SK-N-DZ (cell line): ENCODE measurements at regions not wholly inside any gene's neighbourhood (a gene's known extent, or its start where the extent isn't known, plus 50 kb on each side); places are given as distances from the start of the nearest gene placed in this dataset.
"Not testable (repeated sequence)": the region's sequence is repeated elsewhere in the genome, so short reads cannot be mapped to it uniquely, and the experiment has no call there.

Experiments
- DNase-seq: peaks from one replicate; pipeline ENCODE4 v3.0.0-alpha.2; 2015; ENCODE audit warnings: low spot score

- DNase-seq = no peak
These were observed 248.3 kb downstream of the PHF14 start for GRCh38 chr7:11221984-11222383.

- no peak for DNase-seq
These were observed 250.9 kb downstream of the PHF14 start for GRCh38 chr7:11224535-11224934.

- no peak for DNase-seq
These were observed 254.8 kb downstream of the PHF14 start for GRCh38 chr7:11228515-11228914.

- DNase-seq = no peak
These were observed 257.5 kb downstream of the PHF14 start for GRCh38 chr7:11231190-11231589.

- DNase-seq = no peak
These were observed 258.8 kb downstream of the PHF14 start for GRCh38 chr7:11232462-11232861.

GRCh38 chr7:11233871-11234270 is 260.2 kb downstream of the PHF14 start:
- no peak for DNase-seq

GRCh38 chr7:11235491-11235890 is 261.8 kb downstream of the PHF14 start:
- no peak for DNase-seq

GRCh38 chr7:11236680-11237079 is 263.0 kb downstream of the PHF14 start:
- no peak for DNase-seq

GRCh38 chr7:11237742-11238141 is 264.1 kb downstream of the PHF14 start:
- DNase-seq = no peak

- DNase-seq = no peak
These were observed 265.6 kb downstream of the PHF14 start for GRCh38 chr7:11239316-11239715.

- peak; percentile 87 for DNase-seq
These were observed 270.1 kb downstream of the PHF14 start for GRCh38 chr7:11243739-11244138.

GRCh38 chr7:11244149-11244548 is 270.5 kb downstream of the PHF14 start:
- DNase-seq = peak; percentile 90

- DNase-seq = no peak
These were observed 273.9 kb downstream of the PHF14 start for GRCh38 chr7:11247545-11247944.

GRCh38 chr7:11251436-11251835 is 277.8 kb downstream of the PHF14 start:
- no peak for DNase-seq

- no peak for DNase-seq
These were observed 278.4 kb downstream of the PHF14 start for GRCh38 chr7:11252011-11252607.

GRCh38 chr7:11252705-11253272 is 279.1 kb downstream of the PHF14 start:
- DNase-seq = peak; percentile 21

GRCh38 chr7:11256501-11256900 is 282.8 kb downstream of the PHF14 start:
- DNase-seq = no peak

- DNase-seq = no peak
These were observed 287.8 kb downstream of the PHF14 start for GRCh38 chr7:11261470-11261869.

- no peak for DNase-seq
These were observed 292.4 kb downstream of the PHF14 start for GRCh38 chr7:11266101-11266500.

GRCh38 chr7:11272352-11272751 is 298.7 kb downstream of the PHF14 start:
- DNase-seq = no peak

GRCh38 chr7:11274074-11274473 is 300.4 kb downstream of the PHF14 start:
- no peak for DNase-seq

- no peak for DNase-seq
These were observed 308.3 kb downstream of the PHF14 start for GRCh38 chr7:11281953-11282352.

GRCh38 chr7:11283584-11283983 is 309.9 kb downstream of the PHF14 start:
- not testable (repeated sequence) for DNase-seq

- DNase-seq = no peak
These were observed 317.2 kb downstream of the PHF14 start for GRCh38 chr7:11290863-11291262.
